Esophagus squamous epithelium (tissue), 5 donors: ENCODE measurements at regions not wholly inside any gene's neighbourhood (a gene's known extent, or its start where the extent isn't known, plus 50 kb on each side); places are given as distances from the start of the nearest gene placed in this dataset.

Source experiments
- DNase-seq: peaks from one replicate; lab custom pipeline; 2025; lab: John Stamatoyannopoulos, UW
- H3K27ac ChIP-seq, 4 donors: fragments of 200-600 bp; sonication (generic); one replicate each; pipeline ENCODE4 v1.5.1; 2016 to 2019; ENCODE audit warnings: mild to moderate bottlenecking in 1 of 4
- H3K27me3 ChIP-seq, 4 donors: fragments of 200-600 bp; sonication (generic); 1 replicate in 3 of 4; 2 replicates in 1 of 4; pipeline versions ENCODE4 v1.5.1 to v1.6.0; 2017 to 2021; ENCODE audit warnings: antibody characterized with exemption in 1 of 4
- H3K36me3 ChIP-seq, 3 donors: fragments of 200-600 bp; sonication (generic); one replicate each; pipeline ENCODE4 v1.5.1; 2016 to 2019
- H3K4me1 ChIP-seq, 3 donors: fragments of 200-600 bp; sonication (generic); one replicate each; pipeline ENCODE4 v1.5.1; 2017 to 2019
- H3K4me3 ChIP-seq, 4 donors: fragments of 200-600 bp; sonication (generic); 1 replicate in 3 of 4; 2 replicates in 1 of 4; pipeline ENCODE4 v1.5.1; 2016 to 2019; ENCODE audit warnings: mild to moderate bottlenecking in 2 of 4, moderate library complexity in 1 of 4
- H3K9me3 ChIP-seq, 3 donors: fragments of 200-600 bp; sonication (generic); one replicate each; pipeline ENCODE4 v1.5.1; 2016 to 2019
- CTCF ChIP-seq, 6 experiments: fragments of 450-650 bp in 4 of 6; fragments of 200-600 bp in 2 of 6; sonication (generic) in 2 of 6; IDR thresholded peaks; one replicate each; pipeline ENCODE4 v1.5.1; 2016 to 2019; ENCODE audit warnings: antibody characterized with exemption in 6 of 6, mild to moderate bottlenecking in 4 of 6, moderate library complexity in 4 of 6
- POLR2A ChIP-seq, 4 donors: fragments of 450-650 bp; IDR thresholded peaks; one replicate each; pipeline ENCODE4 v1.6.1; 2017; ENCODE audit warnings: antibody characterized with exemption in 4 of 4, mild to moderate bottlenecking in 4 of 4, moderate library complexity in 3 of 4
- WGBS, 2 donors: methylation state at CpG; one replicate each; pipeline ENCODE4 v1.1.5; 2018; 5-methylcytosine and 5-hydroxymethylcytosine counted together
- intact Hi-C: fragments of 100-400 bp; cut with DNase I; formaldehyde crosslinking; loops from one replicate; pipeline ENCODE4 v1.15.0; 2022
- donor health status: DM: yes; HTN: yes; CAD: no.

GRCh38 chr11:57871231-57871630 lies 109.6 kb downstream of the CTNND1 start:
- Histone ChIP-seq H3K27me3 (no peaks in the 10 kb centered on the region), H3K27ac (no peak overlapping the region), H3K9me3 (no peaks in the 10 kb centered on the region), H3K36me3 (no peaks in the 10 kb centered on the region), H3K4me3 (no peak overlapping the region), H3K4me1 (no peaks in the 10 kb centered on the region)
- WGBS, 2 donors: 84 to 89% methylated on average over 7 of the region's 7 CpGs
- intact Hi-C loops: no loop called here
- TF ChIP-seq POLR2A (IDR thresholded peaks at IDR 0.05): no peak
- no peak for TF ChIP-seq CTCF (IDR thresholded peaks at IDR 0.05)
- DNase-seq: no peak

- WGBS, 2 donors: 69 to 73% methylated on average over 7 of the region's 7 CpGs
- H3K4me3 ChIP-seq: no peak overlapping the region
- DNase-seq: no peak
- no peaks in the 10 kb centered on the region for H3K9me3 ChIP-seq
- no peaks in the 10 kb centered on the region for H3K27me3 ChIP-seq
- H3K27ac ChIP-seq: no peak overlapping the region
- no peak for TF ChIP-seq CTCF (IDR thresholded peaks at IDR 0.05)
- TF ChIP-seq POLR2A (IDR thresholded peaks at IDR 0.05): no peak
- H3K4me1 ChIP-seq: no peaks in the 10 kb centered on the region
- intact Hi-C loops: no loop called here
- no peaks in the 10 kb centered on the region for H3K36me3 ChIP-seq
Measured at GRCh38 chr11:57873196-57873911, 111.8 kb downstream of the CTNND1 start.

- TF ChIP-seq CTCF (IDR thresholded peaks at IDR 0.05): no peak
- TF ChIP-seq POLR2A (IDR thresholded peaks at IDR 0.05): no peak
- Histone ChIP-seq H3K4me1 (no peaks in the 10 kb centered on the region), H3K4me3 (no peak overlapping the region), H3K9me3 (no peaks in the 10 kb centered on the region), H3K27me3 (no peaks in the 10 kb centered on the region), H3K36me3 (no peaks in the 10 kb centered on the region), H3K27ac (no peak overlapping the region)
- no peak for DNase-seq
- 78 to 83% methylated on average over 8 to 10 of the region's 10 CpGs for WGBS, 2 donors
- intact Hi-C loops: no loop called here
Measured at GRCh38 chr11:57874981-57875380, 113.4 kb downstream of the CTNND1 start.

- 68 to 69% methylated on average over 3 of the region's 3 CpGs for WGBS, 2 donors
- no peak for TF ChIP-seq CTCF (IDR thresholded peaks at IDR 0.05)
- no peak for TF ChIP-seq POLR2A (IDR thresholded peaks at IDR 0.05)
Measured at GRCh38 chr11:57881647-57882046, 120.0 kb downstream of the CTNND1 start.

GRCh38 chr11:57883630-57884029 lies 122.0 kb downstream of the CTNND1 start:
- Histone ChIP-seq H3K4me1 (no peaks in the 10 kb centered on the region), H3K36me3 (no peaks in the 10 kb centered on the region), H3K27me3 (no peaks in the 10 kb centered on the region), H3K4me3 (no peak overlapping the region), H3K9me3 (no peaks in the 10 kb centered on the region), H3K27ac (no peak overlapping the region)
- TF ChIP-seq POLR2A (IDR thresholded peaks at IDR 0.05) (no peak), CTCF (IDR thresholded peaks at IDR 0.05) (no peak)
- 60 to 76% methylated on average over 1 of the region's 1 CpG for WGBS, 2 donors
- intact Hi-C loops: no loop called here
- DNase-seq: no peak

More at GRCh38 chr11:57881647-57882046, 120.0 kb downstream of the CTNND1 start:
- Histone ChIP-seq H3K27ac (no peak overlapping the region), H3K4me1 (no peaks in the 10 kb centered on the region), H3K9me3 (no peaks in the 10 kb centered on the region), H3K36me3 (no peaks in the 10 kb centered on the region), H3K27me3 (no peaks in the 10 kb centered on the region), H3K4me3 (no peak overlapping the region)
- intact Hi-C loops: no loop called here
- DNase-seq: no peak
